HepG2 (cell line): ENCODE measurements at regions not wholly inside any gene's neighbourhood (a gene's known extent, or its start where the extent isn't known, plus 50 kb on each side); places are given as distances from the start of the nearest gene placed in this dataset.

Experiments used
- ATAC-seq: fragments of 200-7000 bp; cut with Tn5 transposase; 3 replicates; pipeline ENCODE4 v1.9.1; 2020; ENCODE audit warnings: mild to moderate bottlenecking, moderate library complexity
- BruUV-seq: library from RNA; stranded (reverse); fragments of 400-500 nt; replicated peaks from 2 replicates; lab custom pipeline; 2021; lab: Mats Ljungman, UMichigan
- CTCF ChIA-PET: fragments of 300-600 bp; formaldehyde crosslinking; extraction: SDS; loops from one replicate; lab custom pipeline; 2021; ENCODE audit warnings: low total read pairs, inconsistent platforms, low intra/inter-chr PET ratio; lab: Yijun Ruan, JAX
- POLR2A ChIA-PET: fragments of 350-600 bp; sonication (Branson Sonifier 250); formaldehyde crosslinking; loops from one replicate; lab custom pipeline; 2020; ENCODE audit warnings: antibody characterized with exemption, inconsistent platforms; lab: Yijun Ruan, JAX
- DNase-seq: peaks from one replicate; pipeline ENCODE4 v3.0.0-alpha.2; 2015; ENCODE audit warnings: low spot score
- FAIRE-seq: peaks from 3 replicates; lab custom pipeline; 2011; peaks lifted over from hg19 to GRCh38; lab: Jason Lieb, UNC
- H2AFZ ChIP-seq: one replicate; pipeline ENCODE4 v1.6.1; 2011; ENCODE audit warnings: low read length, inconsistent platforms
- H3K27ac ChIP-seq: fragments of 300-600 bp; 3 replicates; pipeline ENCODE4 v1.8.0; 2011; ENCODE audit warnings: mixed run types, mild to moderate bottlenecking, mixed read lengths, low read length, inconsistent platforms; ENCODE audit not compliant: insufficient read depth; ENCODE audit errors: extremely low read length
- H3K27me3 ChIP-seq, 2 experiments: fragments of 200-600 bp in 1 of 2; 2 replicates in 1 of 2; 3 replicates in 1 of 2; pipeline versions ENCODE4 v1.6.0 to v1.8.0; 2011; ENCODE audit warnings: low read length in 2 of 2, mild to moderate bottlenecking in 2 of 2, moderate library complexity in 2 of 2, inconsistent platforms in 1 of 2; ENCODE audit not compliant: insufficient read depth in 2 of 2, control insufficient read depth in 1 of 2
- H3K36me3 ChIP-seq, 2 experiments: fragments of 200-600 bp in 1 of 2; replicated peaks in 1 of 2; 2 replicates in 1 of 2; 3 replicates in 1 of 2; pipeline versions ENCODE4 v1.5.1 to v1.8.0; 2011; ENCODE audit warnings: low read length in 2 of 2, inconsistent platforms in 1 of 2; ENCODE audit not compliant: insufficient read depth in 2 of 2, control insufficient read depth in 1 of 2
- H3K4me1 ChIP-seq: 2 replicates; pipeline ENCODE4 v1.5.1; 2012; ENCODE audit warnings: low read length, inconsistent platforms; ENCODE audit not compliant: insufficient read depth
- H3K4me2 ChIP-seq: 2 replicates; pipeline ENCODE4 v1.6.0; 2011; ENCODE audit warnings: low read depth, low read length, inconsistent platforms
- H3K4me3 ChIP-seq, 3 experiments: fragments of 200-600 bp in 1 of 3; sonication (generic), shearing (Covaris generic) in 1 of 3; replicated peaks in 1 of 3; 2 replicates each; pipeline ENCODE4 v1.5.1; 2011 to 2016; ENCODE audit warnings: low read length in 3 of 3, inconsistent platforms in 2 of 3, low read depth in 2 of 3, mild to moderate bottlenecking in 2 of 3, control low read depth in 1 of 3, mixed read lengths in 1 of 3; ENCODE audit not compliant: insufficient read depth in 1 of 3
- H3K79me2 ChIP-seq: one replicate; pipeline ENCODE4 v1.6.1; 2011; ENCODE audit warnings: low read length, inconsistent platforms; ENCODE audit not compliant: insufficient read depth
- H3K9ac ChIP-seq: 2 replicates; pipeline ENCODE4 v1.6.0; 2011; ENCODE audit warnings: mild to moderate bottlenecking, low read depth, low read length, inconsistent platforms; ENCODE audit not compliant: insufficient read depth
- H3K9me3 ChIP-seq: 2 replicates; pipeline ENCODE4 v1.5.1; 2012; ENCODE audit warnings: mild to moderate bottlenecking, low read length
- H4K20me1 ChIP-seq: 2 replicates; pipeline ENCODE4 v1.6.0; 2011; ENCODE audit warnings: inconsistent platforms, mild to moderate bottlenecking, low read length, moderate library complexity; ENCODE audit not compliant: insufficient read depth
- HES4 ChIP-seq: sonication (generic); formaldehyde crosslinking; IDR thresholded peaks from 2 replicates; pipeline ENCODE4 v1.9.0; 2021; ENCODE audit warnings: mild to moderate bottlenecking, missing genetic modification reagents, borderline replicate concordance
- IKZF1 ChIP-seq: fragments of 450-650 bp; IDR thresholded peaks from 2 replicates; pipeline ENCODE4 v1.7.1; 2016
- KDM4B ChIP-seq: sonication (generic); formaldehyde crosslinking; IDR thresholded peaks from 2 replicates; pipeline ENCODE4 v1.4.0; 2020; ENCODE audit warnings: missing genetic modification reagents
- PRMT3 ChIP-seq: sonication (generic); formaldehyde crosslinking; IDR thresholded peaks from 2 replicates; pipeline ENCODE4 v1.8.1; 2022; ENCODE audit warnings: low read depth, mild to moderate bottlenecking, moderate library complexity, missing genetic modification reagents, borderline replicate concordance
- TP53 ChIP-seq: sonication (generic); formaldehyde crosslinking; conservative IDR thresholded peaks from 2 replicates; pipeline ENCODE4 v1.4.0; 2020; ENCODE audit warnings: missing genetic modification reagents
- YEATS2 ChIP-seq: sonication (generic); formaldehyde crosslinking; IDR thresholded peaks from 2 replicates; pipeline ENCODE4 v1.4.0; 2020; ENCODE audit warnings: missing genetic modification reagents, borderline replicate concordance
- ZNF232 ChIP-seq: sonication (generic); formaldehyde crosslinking; IDR thresholded peaks from 2 replicates; pipeline ENCODE4 v1.4.0; 2020; ENCODE audit warnings: missing genetic modification reagents, borderline replicate concordance
- ZNF577 ChIP-seq: sonication (generic); formaldehyde crosslinking; IDR thresholded peaks from 2 replicates; pipeline ENCODE4 v1.4.0; 2020; ENCODE audit warnings: mild to moderate bottlenecking, low read depth, missing genetic modification reagents, borderline replicate concordance
- WGBS: methylation state at CpG from one replicate; pipeline ENCODE4 v1.1.6; 2017; ENCODE audit warnings: low lambda C conversion rate; 5-methylcytosine and 5-hydroxymethylcytosine counted together
- in situ Hi-C: cut with HindIII; loops from 2 replicates; pipeline ENCODE4 v1.10.0; 2017; ENCODE audit warnings: low pct_unique_long_range_greater_than_20kb; ENCODE audit not compliant: extremely low pct_ligation_motif_present
- intact Hi-C: fragments of 100-400 bp; cut with micrococcal nuclease; formaldehyde crosslinking; loops from one replicate; pipeline ENCODE4 v1.10.0; 2022; ENCODE audit not compliant: unreplicated experiment
- TF ChIP-seq, protein P1 (sequence below): sonication (generic); formaldehyde crosslinking; IDR thresholded peaks from 2 replicates; pipeline ENCODE4 v1.8.0; 2022; ENCODE audit warnings: missing genetic modification reagents, mild to moderate bottlenecking, inconsistent platforms, borderline replicate concordance
- TF ChIP-seq, protein P2 (sequence below): IDR thresholded peaks from 2 replicates; pipeline ENCODE4 v1.6.1; 2012; ENCODE audit warnings: low read length, improper control_type of control experiment

DNA sequence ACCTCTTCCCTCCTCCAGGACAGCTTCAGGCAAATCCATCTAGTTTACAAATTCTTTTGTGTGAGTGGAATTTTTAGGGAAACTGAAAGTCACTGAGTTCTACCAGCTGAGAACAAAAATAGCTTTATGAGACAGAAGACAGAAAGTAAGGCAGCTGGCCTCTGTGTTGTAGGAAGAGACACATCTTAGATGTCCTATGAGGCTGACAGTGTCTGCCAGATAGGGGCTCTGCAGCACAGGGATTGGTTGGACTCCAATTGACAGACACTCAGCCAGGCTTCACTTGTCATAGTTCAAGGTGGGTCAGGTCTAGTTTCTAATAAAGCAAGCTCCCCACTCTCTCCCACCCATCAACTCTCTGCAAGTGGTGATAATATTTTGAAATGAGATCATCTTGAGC lies 574.9 kb downstream of the CCSER2 start:
- Histone ChIP-seq H3K4me3 (no peak overlapping the region), H3K9ac (no peak overlapping the region), H3K27ac (no peak overlapping the region), H2AFZ (no peak overlapping the region), H4K20me1 (no peaks in the 10 kb centered on the region), H3K79me2 (no peaks in the 10 kb centered on the region), H3K9me3 (no peaks in the 10 kb centered on the region), H3K27me3 (no peaks in the 10 kb centered on the region), H3K4me2 (no peak overlapping the region), H3K36me3 (no peaks in the 10 kb centered on the region), H3K4me1 (no peaks in the 10 kb centered on the region)
- no peak for ATAC-seq
- POLR2A ChIA-PET: no interaction called here
- CTCF ChIA-PET: no interaction called here
- no peak for TF ChIP-seq PRMT3 (CRISPR knock-in tag)
- TF ChIP-seq KDM4B (CRISPR knock-in tag): no peak
- TF ChIP-seq YEATS2: no peak
- TF ChIP-seq HES4: no peak
- TF ChIP-seq TP53 (CRISPR knock-in tag): no peak
- FAIRE-seq: no peak
- no TSS peak for BruUV-seq
- in situ Hi-C loops: no loop called here
- intact Hi-C loops: no loop called here
- DNase-seq: no peak

DNA sequence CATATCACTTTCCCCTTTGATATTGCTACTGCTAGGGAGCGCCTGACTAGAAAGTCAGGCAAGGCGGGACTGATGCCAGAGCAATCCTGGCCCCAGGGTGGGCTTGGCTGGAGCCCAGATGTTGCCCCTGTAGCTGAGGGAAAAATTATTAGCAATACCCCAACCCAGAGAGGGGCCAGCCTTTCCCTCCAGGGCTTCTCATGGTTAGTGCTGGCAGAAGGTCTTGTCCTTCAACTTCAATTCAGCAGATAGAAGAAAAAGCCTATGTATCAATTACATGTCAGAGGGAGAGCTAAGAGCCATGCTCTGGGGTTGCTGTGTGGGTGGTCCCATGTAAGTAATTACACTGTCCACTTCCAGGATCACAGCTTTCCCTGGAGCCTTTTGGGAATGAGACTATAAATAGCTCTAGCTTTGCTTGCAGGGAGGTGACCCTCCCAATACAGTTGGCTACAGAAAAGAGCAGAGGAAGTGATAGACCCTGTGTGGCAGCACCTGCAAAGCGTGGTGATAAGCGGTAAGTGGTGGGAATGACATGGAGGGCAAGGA lies 579.1 kb downstream of the CCSER2 start:
- WGBS: 36% methylated on average over 4 of the region's 4 CpGs
- Histone ChIP-seq H3K4me3 (no peak overlapping the region), H3K79me2 (no peaks in the 10 kb centered on the region), H2AFZ (no peak overlapping the region), H4K20me1 (no peaks in the 10 kb centered on the region), H3K9ac (no peak overlapping the region), H3K27ac (no peak overlapping the region), H3K4me2 (no peak overlapping the region), H3K27me3 (no peaks in the 10 kb centered on the region), H3K9me3 (no peaks in the 10 kb centered on the region), H3K36me3 (no peaks in the 10 kb centered on the region), H3K4me1 (no peaks in the 10 kb centered on the region)
- DNase-seq (no peak), FAIRE-seq (no peak), ATAC-seq (no peak)
- TF ChIP-seq, protein P1, sequence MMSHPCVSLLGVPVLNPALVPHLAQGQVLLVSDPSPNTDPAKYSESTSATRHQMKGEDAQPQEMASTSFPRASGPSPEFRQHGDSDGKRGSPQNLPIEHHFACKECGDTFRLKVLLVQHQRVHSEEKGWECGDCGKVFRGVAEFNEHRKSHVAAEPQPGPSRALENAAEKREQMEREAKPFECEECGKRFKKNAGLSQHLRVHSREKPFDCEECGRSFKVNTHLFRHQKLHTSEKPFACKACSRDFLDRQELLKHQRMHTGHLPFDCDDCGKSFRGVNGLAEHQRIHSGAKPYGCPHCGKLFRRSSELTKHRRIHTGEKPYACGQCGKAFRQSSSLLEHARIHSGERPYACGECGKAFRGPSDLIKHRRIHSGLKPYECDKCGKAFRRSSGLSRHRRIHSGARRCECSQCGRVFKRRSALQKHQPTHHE (CRISPR knock-in tag): no peak
- no peak for TF ChIP-seq ZNF577 (CRISPR knock-in tag)
- TF ChIP-seq, protein P2, sequence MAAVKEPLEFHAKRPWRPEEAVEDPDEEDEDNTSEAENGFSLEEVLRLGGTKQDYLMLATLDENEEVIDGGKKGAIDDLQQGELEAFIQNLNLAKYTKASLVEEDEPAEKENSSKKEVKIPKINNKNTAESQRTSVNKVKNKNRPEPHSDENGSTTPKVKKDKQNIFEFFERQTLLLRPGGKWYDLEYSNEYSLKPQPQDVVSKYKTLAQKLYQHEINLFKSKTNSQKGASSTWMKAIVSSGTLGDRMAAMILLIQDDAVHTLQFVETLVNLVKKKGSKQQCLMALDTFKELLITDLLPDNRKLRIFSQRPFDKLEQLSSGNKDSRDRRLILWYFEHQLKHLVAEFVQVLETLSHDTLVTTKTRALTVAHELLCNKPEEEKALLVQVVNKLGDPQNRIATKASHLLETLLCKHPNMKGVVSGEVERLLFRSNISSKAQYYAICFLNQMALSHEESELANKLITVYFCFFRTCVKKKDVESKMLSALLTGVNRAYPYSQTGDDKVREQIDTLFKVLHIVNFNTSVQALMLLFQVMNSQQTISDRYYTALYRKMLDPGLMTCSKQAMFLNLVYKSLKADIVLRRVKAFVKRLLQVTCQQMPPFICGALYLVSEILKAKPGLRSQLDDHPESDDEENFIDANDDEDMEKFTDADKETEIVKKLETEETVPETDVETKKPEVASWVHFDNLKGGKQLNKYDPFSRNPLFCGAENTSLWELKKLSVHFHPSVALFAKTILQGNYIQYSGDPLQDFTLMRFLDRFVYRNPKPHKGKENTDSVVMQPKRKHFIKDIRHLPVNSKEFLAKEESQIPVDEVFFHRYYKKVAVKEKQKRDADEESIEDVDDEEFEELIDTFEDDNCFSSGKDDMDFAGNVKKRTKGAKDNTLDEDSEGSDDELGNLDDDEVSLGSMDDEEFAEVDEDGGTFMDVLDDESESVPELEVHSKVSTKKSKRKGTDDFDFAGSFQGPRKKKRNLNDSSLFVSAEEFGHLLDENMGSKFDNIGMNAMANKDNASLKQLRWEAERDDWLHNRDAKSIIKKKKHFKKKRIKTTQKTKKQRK: no peak
- no peak for TF ChIP-seq ZNF232 (CRISPR knock-in tag)
- TF ChIP-seq IKZF1: no peak
- intact Hi-C loops (no loop called here), in situ Hi-C loops (no loop called here)
- no TSS peak for BruUV-seq
- CTCF ChIA-PET: no interaction called here
- POLR2A ChIA-PET: no interaction called here
